Stomach (tissue), 8 donors: ENCODE measurements at regions not wholly inside any gene's neighbourhood (a gene's known extent, or its start where the extent isn't known, plus 50 kb on each side); places are given as distances from the start of the nearest gene placed in this dataset.

ENCODE experiments used
- DNase-seq, 2 donors: peaks; one replicate each; pipeline versions ENCODE4 v3.0.0 to v3.0.0-alpha.2; 2013 to 2019
- H3K27ac ChIP-seq, 5 donors: fragments of 200-600 bp in 4 of 5; sonication (generic) in 4 of 5; one replicate each; pipeline ENCODE4 v1.5.1; 2013 to 2019; ENCODE audit warnings: mild to moderate bottlenecking in 1 of 5, moderate library complexity in 1 of 5
- H3K27me3 ChIP-seq, 3 donors: fragments of 200-600 bp; sonication (generic); one replicate each; pipeline ENCODE4 v1.5.1; 2017 to 2019; ENCODE audit warnings: mixed run types in 1 of 3
- H3K36me3 ChIP-seq, 4 donors: fragments of 200-600 bp; sonication (generic); 1 replicate in 3 of 4; 2 replicates in 1 of 4; pipeline ENCODE4 v1.5.1; 2016 to 2019
- H3K4me1 ChIP-seq, 4 donors: fragments of 200-600 bp; sonication (generic); one replicate each; pipeline ENCODE4 v1.5.1; 2016 to 2019
- H3K4me3 ChIP-seq, 4 donors: fragments of 200-600 bp; sonication (generic) in 3 of 4; one replicate each; pipeline ENCODE4 v1.5.1; 2016 to 2019; ENCODE audit warnings: mild to moderate bottlenecking in 1 of 4
- H3K9me3 ChIP-seq, 4 donors: fragments of 200-600 bp; sonication (generic); one replicate each; pipeline ENCODE4 v1.5.1; 2016 to 2019
- CTCF ChIP-seq, 7 experiments: fragments of 450-650 bp in 4 of 7; fragments of 200-600 bp in 3 of 7; sonication (generic) in 3 of 7; IDR thresholded peaks; one replicate each; pipeline ENCODE4 v1.5.1; 2016 to 2019; ENCODE audit warnings: antibody characterized with exemption in 7 of 7, control low read depth in 2 of 7, mild to moderate bottlenecking in 1 of 7
- EP300 ChIP-seq: sonication (generic); formaldehyde crosslinking; IDR thresholded peaks from one replicate; pipeline ENCODE4 v1.6.1; 2017; ENCODE audit warnings: antibody characterized with exemption
- POLR2A ChIP-seq, 4 donors: fragments of 450-650 bp; IDR thresholded peaks; one replicate each; pipeline ENCODE4 v1.6.1; 2016; ENCODE audit warnings: antibody characterized with exemption in 4 of 4, control low read depth in 2 of 4, mild to moderate bottlenecking in 1 of 4, moderate library complexity in 1 of 4
- POLR2AphosphoS5 ChIP-seq, 3 donors: sonication (generic); formaldehyde crosslinking; IDR thresholded peaks; one replicate each; pipeline ENCODE4 v1.6.1; 2016; ENCODE audit warnings: antibody characterized with exemption in 3 of 3
- WGBS, 5 donors: extraction: QIAGEN DNeasy Blood & Tissue Kit in 3 of 5; methylation state at CpG; one replicate each; pipeline versions ENCODE4 v1.1.5 to v1.1.7; 2013 to 2018; 5-methylcytosine and 5-hydroxymethylcytosine counted together
- intact Hi-C: fragments of 100-400 bp; cut with DNase I; formaldehyde crosslinking; loops from one replicate; pipeline ENCODE4 v1.15.1; 2023; ENCODE audit warnings: low total_unique reads
- donor health status: healthy with polysubstance abuse.
- donor health status: Bipolar disorder and iron deficiency.
- donor health status: healthy.

- WGBS, 5 donors, result 82 to 89% (median 87%) methylated on average over 4 of the region's 4 CpGs
- H3K4me1 ChIP-seq, result no peaks in the 10 kb centered on the region
- intact Hi-C loops, result no loop called here
- no peak for DNase-seq
- H3K27me3 ChIP-seq, result no peaks in the 10 kb centered on the region
- TF ChIP-seq CTCF (IDR thresholded peaks at IDR 0.05) (no peak), POLR2AphosphoS5 (IDR thresholded peaks at IDR 0.05) (no peak), POLR2A (IDR thresholded peaks at IDR 0.05) (no peak), EP300 (no peak)
- H3K9me3 ChIP-seq, result no peaks in the 10 kb centered on the region
- no peaks in the 10 kb centered on the region for H3K36me3 ChIP-seq
- H3K4me3 ChIP-seq, result no peak overlapping the region
- H3K27ac ChIP-seq, result no peak overlapping the region
Observed at GRCh38 chr10:111706331-111706730, 477.2 kb downstream of the GPAM start.

GRCh38 chr10:111707076-111707475, 476.5 kb downstream of the GPAM start:
- Histone ChIP-seq H3K4me1 (no peaks in the 10 kb centered on the region), H3K27me3 (no peaks in the 10 kb centered on the region), H3K9me3 (no peaks in the 10 kb centered on the region), H3K4me3 (no peak overlapping the region), H3K36me3 (no peaks in the 10 kb centered on the region), H3K27ac (no peak overlapping the region)
- no peak for DNase-seq
- 44 to 71% (median 63%) methylated on average over 1 of the region's 1 CpG for WGBS, 5 donors
- intact Hi-C loops, result no loop called here
- TF ChIP-seq POLR2AphosphoS5 (IDR thresholded peaks at IDR 0.05), result no peak

- H3K27ac ChIP-seq, result no peak overlapping the region
- peaks cover 7 to 22% (median 14%) of the 10 kb centered on the region in 4 donors for H3K9me3 ChIP-seq
- no peaks in the 10 kb centered on the region for H3K27me3 ChIP-seq
- H3K36me3 ChIP-seq, result no peaks in the 10 kb centered on the region
- H3K4me3 ChIP-seq, result no peak overlapping the region
- no peak for DNase-seq
- WGBS, 5 donors, result 52 to 80% (median 72%) methylated on average over 4 of the region's 4 CpGs
- TF ChIP-seq POLR2A (IDR thresholded peaks at IDR 0.05) (no peak), POLR2AphosphoS5 (IDR thresholded peaks at IDR 0.05) (no peak), EP300 (no peak), CTCF (IDR thresholded peaks at IDR 0.05) (no peak)
- intact Hi-C loops, result no loop called here
- H3K4me1 ChIP-seq, result no peaks in the 10 kb centered on the region
Observed at GRCh38 chr10:111709603-111710002, 474.0 kb downstream of the GPAM start.

GRCh38 chr10:111716032-111716431, 467.5 kb downstream of the GPAM start:
- no peaks in the 10 kb centered on the region for H3K27me3 ChIP-seq
- intact Hi-C loops, result no loop called here
- H3K9me3 ChIP-seq, result peaks cover 15 to 58% (median 38%) of the 10 kb centered on the region in 4 donors
- H3K36me3 ChIP-seq, result no peaks in the 10 kb centered on the region
- no peak overlapping the region for H3K4me3 ChIP-seq
- no peak overlapping the region for H3K27ac ChIP-seq
- TF ChIP-seq EP300 (no peak), CTCF (IDR thresholded peaks at IDR 0.05) (no peak), POLR2AphosphoS5 (IDR thresholded peaks at IDR 0.05) (no peak), POLR2A (IDR thresholded peaks at IDR 0.05) (no peak)
- DNase-seq, result no peak
- H3K4me1 ChIP-seq, result no peaks in the 10 kb centered on the region

- Histone ChIP-seq H3K9me3 (peaks cover 0 to 6% (median 0%) of the 10 kb centered on the region in 4 donors), H3K27ac (no peak overlapping the region), H3K4me3 (no peak overlapping the region), H3K4me1 (no peaks in the 10 kb centered on the region), H3K27me3 (no peaks in the 10 kb centered on the region), H3K36me3 (no peaks in the 10 kb centered on the region)
- no peak for DNase-seq
- no peak for TF ChIP-seq POLR2A (IDR thresholded peaks at IDR 0.05)
- no peak for TF ChIP-seq CTCF (IDR thresholded peaks at IDR 0.05)
- TF ChIP-seq POLR2AphosphoS5 (IDR thresholded peaks at IDR 0.05), result no peak
- TF ChIP-seq EP300, result no peak
- intact Hi-C loops, result no loop called here
- WGBS, 5 donors, result 57 to 62% (median 61%) methylated on average over 1 of the region's 1 CpG
Observed at GRCh38 chr10:111724121-111724520, 459.4 kb downstream of the GPAM start.
